HG02798 (cell line): ENCODE measurements at regions not wholly inside any gene's neighbourhood (a gene's known extent, or its start where the extent isn't known, plus 50 kb on each side); places are given as distances from the start of the nearest gene placed in this dataset.

Source experiments
- ATAC-seq: cut with Tn5 transposase; IDR thresholded peaks from one replicate; pipeline ENCODE4 v1.9.1; 2021; ENCODE audit warnings: mild to moderate bottlenecking; ENCODE audit not compliant: unreplicated experiment, poor library complexity

DNA sequence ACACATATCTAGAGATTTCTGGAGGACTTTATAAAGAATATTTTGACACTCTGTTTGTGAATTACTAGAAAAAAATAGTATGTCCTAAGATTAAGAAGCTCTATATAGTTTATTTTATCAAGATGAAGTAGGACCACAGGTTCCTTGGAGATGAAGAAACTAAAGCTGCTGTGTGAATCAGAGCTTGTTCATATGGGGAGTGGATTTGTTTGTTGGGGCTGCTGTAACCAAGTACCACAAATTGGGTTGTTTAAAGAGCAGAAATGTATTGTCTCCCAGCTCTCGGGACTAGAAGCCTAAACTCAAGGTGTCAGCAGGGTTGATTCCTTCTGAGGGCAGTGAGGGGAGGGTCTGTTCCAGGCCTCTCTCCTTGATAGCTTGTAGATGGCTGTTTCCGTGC, 270.6 kb upstream of the UMPS start:
- no peak for ATAC-seq

DNA sequence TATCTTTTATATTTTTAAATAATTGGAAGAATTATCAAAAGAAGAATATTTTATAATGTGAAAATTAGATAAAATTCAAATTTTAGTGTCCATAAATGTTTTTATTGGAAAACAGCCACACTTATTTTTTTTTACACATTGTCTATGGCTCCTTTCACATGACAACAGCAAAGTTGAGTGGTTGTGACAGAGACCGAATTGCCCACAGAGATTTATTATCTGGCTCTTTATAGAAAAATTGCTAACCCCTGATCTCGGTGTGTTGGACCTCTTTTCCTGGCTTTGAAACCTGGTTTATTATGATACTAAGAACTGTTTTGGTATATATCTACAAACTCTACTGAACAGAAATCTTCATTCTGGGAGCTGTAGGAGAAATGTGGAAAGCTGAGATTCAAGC, 269.1 kb upstream of the UMPS start:
- ATAC-seq, result no peak

DNA sequence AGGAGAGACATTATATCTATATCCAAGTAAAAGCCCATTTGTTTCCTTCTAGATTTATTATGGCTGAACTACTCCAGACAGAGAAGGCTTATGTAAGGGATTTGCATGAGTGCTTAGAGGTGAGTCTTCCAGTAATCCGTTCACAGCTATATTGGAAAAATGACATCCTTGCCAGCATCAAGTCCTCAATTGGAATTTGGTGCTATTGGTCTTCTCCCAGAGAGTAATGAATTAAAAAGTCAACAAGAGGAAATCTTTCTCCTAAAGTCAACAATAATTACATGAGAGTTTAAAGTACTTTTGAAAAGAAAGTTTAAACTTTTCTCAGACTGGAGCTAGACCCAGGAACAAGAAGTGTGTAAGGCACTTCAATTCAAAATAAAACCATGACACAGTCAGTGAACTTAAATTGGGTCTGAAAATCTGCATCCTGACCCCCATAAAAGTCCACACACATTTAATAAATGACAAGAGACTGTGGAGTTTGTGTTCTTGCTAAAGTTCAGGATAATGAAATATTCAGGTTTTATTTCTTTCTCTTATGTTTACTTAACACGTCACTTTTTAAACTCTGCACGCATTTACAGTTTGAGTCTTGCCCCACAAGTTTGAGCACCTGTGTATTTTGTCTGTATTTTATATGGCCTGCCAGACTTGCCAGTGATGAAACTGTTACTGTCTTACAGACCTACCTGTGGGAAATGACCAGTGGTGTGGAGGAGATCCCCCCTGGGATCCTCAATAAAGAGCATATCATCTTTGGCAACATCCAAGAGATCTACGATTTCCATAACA, 268.2 kb upstream of the UMPS start:
- no peak for ATAC-seq

DNA sequence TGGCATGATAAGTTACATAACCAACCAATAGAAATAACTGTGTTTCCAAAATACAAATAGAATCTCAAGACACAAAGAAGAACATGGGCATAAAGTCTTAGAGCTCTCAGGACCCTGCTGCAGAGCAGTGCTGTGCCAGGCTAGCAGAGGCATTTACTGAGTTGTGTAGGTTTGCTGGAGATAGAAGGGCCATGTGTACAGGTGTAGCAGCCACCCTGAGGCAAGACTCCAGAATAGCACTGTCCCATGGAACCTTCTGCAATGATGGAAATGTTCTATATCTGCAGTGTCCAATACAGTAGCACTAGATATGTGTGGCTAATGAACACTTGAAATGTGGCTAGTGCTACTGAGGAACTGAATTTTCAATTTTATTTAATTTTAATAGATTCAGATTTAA, 267.0 kb upstream of the UMPS start:
- ATAC-seq, result no peak

DNA sequence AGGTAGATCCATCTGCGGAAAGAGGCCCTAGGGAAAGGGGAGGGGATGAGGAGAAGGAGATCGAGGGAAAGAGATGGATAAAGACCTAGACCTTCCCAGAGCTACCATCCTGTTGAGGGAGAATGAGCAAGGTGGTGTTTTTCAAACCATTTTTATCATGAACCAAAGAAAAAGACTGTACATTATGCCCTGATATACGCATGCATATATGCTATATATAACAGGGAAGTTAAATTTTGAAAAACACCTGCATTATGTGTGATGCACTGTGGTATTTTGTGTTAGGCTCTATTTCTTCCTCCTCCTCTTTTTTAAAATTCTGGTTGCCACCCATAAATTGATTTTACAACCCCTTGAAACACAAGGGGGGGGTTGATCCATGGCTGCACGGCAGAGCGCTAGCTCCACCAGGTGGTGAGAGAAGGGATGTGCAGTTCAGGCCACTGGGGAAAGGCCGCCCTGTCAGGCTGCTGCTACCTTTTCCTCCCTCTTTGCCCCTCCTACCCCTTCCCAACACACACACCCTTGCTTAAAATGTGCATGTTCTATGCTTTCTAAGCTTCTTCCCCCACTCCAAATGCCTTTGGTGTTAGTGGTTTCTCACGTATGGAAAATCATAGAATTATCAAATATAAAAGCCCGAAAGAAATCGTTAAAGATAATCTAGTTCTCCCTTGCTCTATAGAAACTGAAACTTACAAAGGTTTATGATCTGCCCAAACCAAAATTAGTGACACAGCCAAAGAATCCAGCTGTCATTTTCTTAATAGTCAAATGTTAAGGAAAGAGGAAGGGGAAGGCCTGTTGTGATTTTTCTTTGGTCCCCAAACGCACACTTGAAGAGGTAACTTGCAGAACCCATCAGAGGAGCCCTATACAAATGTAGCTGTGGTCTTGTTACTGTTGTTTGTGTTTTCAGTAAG, 262.0 kb upstream of the UMPS start:
- ATAC-seq, result no peak

DNA sequence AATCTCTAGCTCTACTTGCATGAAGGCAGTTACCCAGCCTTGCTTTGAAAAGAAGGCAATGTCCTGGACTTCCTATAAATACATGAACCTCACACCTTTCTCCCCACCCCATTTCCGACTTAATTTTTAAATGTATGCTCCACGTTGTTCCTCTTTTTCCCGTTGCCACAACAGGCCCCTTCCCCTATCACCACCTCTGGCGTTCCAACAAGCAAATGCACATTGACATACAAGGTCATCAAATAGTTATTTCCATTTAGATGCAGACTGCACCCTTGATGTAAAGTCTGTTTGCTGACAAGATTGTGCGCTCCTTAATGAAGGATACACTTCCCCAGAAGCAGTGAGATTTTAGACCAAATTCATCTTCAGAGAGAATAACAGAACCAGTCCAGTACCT, 260.7 kb upstream of the UMPS start:
- no peak for ATAC-seq

DNA sequence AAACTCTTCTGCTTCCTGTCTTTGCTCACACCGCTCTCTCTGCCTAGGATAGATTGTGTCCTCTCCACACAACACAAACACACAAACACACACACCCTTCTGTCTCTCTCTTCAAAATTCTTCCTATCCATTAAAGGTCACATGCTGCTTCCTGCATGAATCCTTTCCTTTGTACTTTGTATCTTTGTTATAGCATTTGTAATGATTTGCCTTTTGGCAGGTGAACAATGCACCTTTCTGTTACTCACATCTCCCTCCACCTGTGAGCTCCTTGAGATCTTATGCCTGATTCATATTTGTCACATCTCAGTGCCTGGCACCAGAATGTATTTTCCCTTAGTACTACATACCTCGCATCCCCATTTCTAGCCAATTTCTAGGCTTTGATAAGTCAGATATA, 251.4 kb upstream of the UMPS start:
- ATAC-seq, result no peak

DNA sequence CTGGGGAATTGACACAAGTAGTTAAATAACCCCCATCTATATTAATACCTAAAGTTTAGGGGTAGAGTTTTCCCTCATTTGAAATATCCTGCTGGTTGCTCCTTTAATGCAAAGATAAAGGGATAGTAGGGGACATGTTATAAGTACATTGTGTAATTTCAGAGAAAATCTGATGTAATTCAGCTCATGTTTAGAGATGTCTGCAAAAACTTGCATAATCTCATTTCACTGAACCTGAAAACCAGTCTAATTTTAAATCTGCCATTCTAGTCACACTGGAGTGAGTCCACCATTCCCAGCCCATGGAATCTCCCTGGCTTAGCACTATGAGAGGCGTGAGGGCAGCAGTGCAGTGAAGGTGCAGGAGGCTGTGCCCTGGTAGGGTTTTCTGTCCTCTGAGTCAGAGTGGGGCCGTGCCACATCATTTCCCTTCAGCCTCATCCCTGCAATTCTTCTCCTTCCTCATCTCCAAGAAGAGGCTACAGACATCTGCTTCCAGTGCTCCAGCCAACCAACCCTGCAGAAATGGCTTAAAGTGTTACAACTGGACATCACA, 246.3 kb upstream of the UMPS start:
- ATAC-seq, result no peak

DNA sequence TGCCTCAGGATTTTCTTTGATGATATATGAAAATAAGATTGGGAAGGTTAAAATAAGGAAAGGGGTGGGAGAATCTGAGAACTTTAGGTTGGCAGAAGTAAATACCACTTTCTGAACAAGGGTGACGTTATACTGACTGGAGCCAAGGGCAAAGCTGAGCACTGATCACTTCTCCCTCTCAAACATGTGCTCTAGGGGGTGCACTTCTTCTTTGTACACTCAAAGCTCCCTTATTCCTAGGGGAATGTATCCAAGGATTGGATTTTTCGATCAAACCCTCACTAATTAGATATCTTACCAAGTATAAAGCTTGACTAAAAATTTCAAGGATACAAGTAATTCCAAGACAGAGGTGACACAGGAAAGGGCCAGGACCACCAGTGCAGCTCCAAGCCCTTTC, 243.9 kb upstream of the UMPS start:
- no peak for ATAC-seq

DNA sequence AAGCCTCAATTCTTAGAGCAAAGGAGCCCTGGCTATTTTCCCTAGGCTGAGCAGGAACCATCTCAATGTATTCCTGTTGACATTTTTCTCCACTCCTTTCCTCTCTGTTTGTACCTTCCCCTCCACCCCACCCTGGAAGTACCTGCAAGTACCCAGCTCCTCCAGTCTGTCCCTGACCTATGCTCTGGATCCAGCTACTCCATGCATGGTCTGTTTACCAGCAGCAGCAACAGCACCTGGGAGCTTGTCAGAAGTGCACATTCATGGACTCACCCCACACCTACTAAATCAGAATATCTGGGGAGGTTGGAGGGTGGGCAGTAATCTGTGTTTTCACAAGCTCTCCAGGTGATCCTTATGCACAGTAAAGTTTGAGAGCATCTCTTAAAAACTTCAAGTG, 240.7 kb upstream of the UMPS start:
- no peak for ATAC-seq

DNA sequence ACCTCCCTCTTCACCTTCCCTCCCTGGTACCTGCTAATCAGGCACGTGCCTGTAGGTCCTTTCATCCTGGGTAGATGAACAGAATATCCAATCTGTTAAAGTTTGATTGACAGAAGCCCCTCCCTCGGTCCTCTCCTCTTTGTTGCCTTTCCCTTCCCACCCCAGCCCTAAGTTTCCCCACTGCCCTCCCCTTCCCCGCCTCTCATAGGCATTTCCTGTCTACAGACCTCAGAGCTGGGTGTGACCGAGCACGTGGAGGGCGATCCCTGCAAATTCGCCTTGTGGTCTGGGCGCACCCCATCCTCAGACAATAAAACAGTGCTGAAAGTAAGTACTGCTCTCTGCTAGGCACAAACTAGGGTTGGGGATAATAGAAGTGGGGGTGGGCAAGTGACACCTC, 239.2 kb upstream of the UMPS start:
- ATAC-seq, result no peak

DNA sequence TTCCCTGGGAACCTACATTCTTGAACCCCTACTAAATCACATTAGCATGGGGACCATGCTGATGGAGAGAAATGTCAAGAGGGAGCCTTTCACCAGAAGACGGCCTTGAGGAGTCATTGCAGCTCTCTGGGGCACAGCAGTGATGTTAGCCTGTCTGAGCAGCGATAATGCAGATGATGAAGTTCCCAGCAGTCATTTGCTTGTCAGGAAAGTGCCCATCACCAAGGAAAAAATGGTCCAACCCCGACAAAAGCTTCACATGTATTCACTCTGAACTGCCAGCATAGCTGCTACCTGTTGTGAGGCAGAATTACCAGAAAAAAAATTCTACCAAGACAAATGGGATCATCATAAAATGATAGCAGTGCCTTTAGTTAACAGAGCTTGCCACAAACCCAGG, 238.4 kb upstream of the UMPS start:
- no peak for ATAC-seq

DNA sequence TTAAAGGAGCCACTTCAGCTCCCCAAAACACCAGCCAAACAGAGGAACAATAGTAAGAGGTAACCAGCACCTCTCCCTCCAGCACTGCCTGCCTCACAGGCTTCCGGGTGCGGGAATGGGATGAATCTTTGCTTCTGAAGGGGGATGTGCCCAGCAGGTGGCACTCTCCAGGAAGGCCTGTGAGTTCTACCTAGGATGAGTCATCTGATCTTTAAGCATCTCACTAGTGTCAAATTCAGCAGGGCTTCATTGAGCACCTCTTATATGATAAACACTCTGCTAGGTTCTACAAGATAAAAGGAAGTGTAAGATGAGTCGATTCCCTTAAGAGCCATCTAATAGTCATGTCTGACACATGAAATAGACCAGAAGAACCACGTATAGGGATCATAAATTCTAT, 237.4 kb upstream of the UMPS start:
- ATAC-seq, result no peak

DNA sequence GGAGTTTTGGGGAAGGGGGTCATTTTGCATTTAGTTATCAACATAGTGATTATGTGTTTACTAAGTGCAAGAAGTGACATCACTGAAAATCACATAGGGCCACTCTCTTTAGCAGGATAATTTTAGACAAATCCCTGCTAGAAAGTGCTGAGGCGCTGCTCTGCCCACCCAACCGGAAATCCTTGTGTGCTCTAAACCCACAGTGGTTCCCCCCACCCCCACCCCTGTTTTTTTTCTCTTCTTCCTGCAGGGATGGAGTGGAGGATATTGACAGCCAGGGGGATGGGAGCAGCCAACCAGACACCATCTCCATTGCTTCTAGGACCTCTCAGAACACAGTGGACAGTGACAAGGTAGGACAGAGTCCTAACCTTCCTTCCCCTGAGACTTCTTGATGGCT, 234.2 kb upstream of the UMPS start:
- no peak for ATAC-seq

DNA sequence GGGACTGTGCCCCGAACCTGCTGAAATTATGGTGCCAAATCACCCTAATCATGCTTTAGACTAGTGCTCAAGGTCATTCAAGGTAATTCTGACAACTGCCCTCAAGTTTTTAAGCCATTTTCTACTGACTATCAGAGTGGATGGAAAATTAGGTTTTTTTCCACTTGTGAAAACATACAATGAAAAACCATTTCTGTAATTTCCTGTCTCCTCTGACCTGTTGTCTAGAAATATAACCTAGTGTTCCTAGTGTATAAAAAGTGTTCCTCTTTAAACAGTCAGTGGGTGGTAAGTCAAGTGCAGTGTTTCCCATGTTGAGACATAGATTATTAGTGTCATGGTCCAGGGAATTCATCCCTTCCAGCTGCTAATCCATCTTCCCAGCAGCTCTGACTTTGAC, 232.8 kb upstream of the UMPS start:
- no peak for ATAC-seq

DNA sequence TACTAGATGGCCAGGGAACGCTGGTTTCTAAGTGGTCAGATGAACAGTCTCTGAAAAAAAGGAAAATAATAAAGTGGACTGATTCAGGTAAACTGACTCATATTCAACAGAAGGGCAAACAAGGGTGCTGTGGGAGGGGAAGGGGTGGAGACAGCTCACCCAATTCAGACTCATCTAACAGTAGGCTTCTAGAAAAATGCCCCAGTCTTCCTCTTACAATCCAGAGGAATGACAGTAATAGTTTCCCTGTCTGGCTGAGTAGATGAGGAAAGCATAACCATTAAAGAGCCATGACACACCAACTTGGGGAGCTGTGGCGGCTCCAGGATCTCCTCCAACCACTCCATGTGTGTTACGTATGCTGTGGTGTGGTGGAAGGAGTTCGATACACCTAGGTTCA, 231.4 kb upstream of the UMPS start:
- ATAC-seq, result no peak

DNA sequence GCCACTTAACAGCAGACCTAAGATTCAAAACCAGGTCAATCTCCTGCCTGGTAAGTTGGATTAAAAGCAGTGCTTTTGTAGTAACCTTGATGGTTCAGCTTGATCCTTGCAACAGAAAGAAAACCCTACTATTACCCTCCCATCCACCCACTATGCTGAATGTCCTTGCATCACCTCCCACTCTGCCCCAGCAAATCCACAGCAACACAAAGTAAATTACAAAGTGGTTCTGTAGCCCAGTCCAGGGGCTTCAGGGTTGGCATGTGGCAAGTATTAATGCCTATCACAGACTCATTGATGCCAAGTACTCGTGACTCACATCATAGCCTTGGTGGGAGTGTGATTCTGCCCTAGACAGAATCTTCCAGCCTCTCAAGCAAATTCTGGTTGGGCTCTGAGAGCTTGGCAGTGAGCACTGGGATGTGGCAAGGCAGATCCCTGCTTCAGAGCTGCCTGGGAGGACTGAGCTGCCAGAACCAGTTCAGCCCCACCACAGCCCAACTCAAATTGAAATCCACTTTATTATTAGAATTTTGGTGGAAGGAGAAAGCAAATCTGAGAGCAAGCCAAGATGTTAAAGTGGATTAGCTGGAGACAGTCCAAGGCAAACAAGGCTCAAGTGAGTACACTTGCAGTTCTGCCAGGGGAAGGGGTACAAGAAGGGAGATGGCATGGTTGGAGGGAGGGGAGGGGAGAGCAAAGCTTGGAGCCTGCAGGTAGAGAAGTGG, 225.8 kb upstream of the UMPS start:
- ATAC-seq, result no peak

DNA sequence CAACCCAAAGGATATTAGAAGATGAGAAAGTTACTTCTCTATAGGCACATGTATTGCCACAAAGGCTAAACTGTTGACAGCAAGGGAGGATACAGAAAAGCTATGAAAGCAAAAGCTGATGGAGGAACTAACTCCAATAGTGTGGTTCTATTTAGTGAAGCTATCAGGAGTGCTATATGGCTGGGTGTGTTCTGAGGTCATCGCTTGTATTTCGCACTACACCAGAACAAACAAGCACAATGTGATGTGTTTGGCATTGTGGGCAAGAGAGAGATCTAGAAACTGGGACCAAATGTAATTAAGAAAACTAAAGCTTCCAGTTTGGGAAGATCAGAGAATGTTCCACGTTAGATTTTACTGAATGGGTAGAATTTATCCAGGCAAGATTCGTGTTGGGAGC, 220.4 kb upstream of the UMPS start:
- no peak for ATAC-seq

DNA sequence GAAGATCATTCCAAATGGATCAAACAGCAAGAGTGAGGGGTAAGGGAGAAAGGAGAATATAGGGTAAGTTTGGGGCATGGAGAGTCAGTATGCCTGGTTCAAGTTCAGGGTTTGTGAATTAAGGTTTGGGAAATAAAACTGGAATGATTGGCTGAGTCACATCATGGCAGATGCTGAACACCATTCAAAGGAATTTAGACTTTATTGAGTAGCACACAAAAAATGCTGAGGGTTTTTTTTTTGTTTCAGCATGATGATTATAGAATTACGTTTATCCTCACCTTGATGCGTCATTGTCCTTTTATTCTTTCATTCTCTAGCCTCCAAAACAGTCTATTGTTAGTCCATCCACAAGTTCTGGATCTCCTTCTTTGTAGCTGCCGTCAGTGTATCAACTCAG, 220.0 kb upstream of the UMPS start:
- no peak for ATAC-seq

DNA sequence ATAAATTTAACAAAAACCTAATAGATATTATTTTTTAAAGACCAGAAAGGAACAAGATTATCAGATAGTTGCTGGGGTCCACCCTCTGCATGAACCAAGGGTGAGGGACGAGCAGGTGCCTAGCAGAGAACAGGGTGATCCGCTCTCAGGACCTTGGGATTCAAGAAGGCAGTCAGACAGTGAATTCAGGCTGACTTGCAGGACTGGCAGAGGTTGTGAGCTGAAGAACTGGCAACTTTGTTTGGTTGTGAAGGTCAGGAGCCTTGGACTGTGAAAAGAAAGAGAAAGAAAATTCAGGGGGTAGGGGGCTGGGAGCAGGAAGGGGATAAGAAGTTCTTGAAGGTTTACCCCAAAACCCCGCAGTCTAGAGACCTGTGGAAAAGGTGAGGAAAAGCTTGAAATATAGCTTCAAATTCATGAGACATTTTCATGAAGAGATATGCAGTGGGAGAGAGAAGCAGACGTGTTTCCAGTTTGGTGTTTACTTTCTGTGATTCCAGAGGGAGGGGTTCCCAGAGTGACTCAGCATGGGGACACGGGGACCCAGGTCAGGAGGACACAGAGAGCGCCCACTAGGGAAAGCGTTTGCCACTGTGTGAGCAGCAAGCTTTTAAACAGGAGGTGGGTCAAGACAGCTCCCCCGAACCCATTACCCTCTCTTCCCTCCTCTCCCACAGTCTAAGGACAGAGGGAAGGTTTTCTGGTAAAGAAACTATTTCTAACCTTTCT, 217.2 kb upstream of the UMPS start:
- ATAC-seq, result no peak
